ENCODE measurements at regions not wholly inside any gene's neighbourhood (a gene's known extent, or its start where the extent isn't known, plus 50 kb on each side); places are given as distances from the start of the nearest gene placed in this dataset.

DNA sequence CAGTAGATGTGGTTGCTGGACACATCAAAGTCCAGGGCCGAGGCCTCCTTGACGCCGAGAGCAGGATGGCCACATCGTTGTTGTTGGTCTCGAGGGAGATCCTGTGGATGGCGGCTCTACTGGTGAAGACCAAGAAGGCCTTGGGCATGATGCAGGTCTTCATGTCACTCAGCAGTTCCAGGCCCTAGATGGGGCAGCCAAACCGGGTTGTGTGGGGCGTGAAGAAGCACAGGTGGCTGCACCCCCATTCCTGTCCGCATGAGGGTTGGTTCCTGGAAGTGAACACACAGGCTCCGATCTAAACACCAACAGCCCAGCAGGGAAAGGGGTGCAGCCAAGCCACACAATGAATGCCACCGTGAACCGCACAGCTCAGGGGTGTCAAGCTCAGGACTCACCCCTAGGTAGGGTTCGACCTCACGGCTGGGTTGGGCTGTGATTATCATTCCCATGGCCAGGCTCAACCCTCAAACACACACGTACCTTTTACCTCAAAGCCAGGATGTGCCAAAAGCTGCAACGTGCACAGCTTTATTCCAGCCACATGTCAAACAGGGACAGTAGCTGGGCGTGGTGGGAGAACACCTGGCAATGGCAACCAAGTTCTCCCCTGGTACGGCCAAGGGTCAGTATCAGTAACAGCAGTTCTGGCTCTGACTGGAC lies 132.3 kb downstream of the CRYBB2 start:
- no peak for DNase-seq

DNA sequence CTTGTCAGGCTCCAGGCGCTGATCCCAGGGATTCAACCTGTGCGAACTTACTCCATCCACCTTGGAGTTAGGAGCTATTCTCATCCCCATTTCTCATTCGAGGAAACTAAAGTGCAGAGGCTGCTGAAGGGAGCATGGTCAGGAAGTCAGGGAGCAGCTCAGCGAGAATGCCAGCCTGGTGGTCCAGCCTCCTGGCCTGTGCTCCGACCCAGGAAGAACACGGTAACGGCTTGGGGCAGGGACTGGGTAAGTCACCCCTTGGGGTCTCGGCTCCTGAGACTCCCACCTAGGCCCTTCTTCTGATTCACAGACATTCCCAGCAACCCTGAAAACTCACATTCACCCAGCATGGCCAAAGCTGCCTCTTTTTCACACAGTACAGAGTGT lies 132.8 kb downstream of the CRYBB2 start:
- no peak for DNase-seq

DNA sequence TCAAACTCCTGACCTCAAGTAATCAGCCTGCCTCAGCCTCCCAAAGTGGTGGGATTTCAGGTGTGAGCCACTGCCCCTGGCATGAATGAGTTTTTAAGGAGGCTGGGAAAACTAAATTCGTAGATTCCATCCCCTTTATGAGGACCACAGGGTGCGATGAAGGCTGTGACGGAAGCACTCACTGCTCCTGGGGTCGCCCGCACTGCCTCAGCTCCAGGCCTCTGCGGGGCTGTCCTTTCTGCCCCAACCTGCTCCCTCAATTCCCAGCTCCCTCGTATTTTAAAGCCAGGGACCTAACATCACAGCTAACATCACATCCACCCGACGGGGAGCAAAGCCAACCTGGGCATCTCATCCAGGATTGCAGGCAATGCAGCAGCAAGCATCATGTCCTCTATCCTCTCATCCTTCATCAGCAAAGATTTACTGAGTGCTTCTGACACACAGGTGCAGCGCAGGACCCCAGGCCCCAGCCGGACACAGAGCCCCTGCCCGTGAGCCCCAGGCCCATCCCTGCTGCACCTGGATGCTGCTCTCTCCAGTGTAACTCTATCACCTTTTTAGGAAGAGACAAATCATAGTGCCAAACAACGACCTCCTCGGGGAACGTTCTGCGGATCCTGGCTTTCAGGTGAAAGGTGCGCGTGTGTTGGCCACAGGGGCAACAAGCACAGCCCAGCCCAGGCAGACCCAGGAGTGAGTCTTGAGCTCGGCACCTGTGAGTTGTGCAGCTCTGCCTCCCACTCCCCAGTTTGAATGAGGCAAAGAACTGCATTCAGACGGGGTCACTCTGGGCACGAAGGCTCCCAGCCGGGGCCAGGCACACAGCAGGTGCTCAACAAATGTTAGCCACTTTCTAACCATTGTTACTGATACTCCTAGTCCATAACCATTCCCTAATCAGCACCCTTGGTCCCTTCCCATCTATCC lies 134.3 kb downstream of the CRYBB2 start:
- no peak for DNase-seq

DNA sequence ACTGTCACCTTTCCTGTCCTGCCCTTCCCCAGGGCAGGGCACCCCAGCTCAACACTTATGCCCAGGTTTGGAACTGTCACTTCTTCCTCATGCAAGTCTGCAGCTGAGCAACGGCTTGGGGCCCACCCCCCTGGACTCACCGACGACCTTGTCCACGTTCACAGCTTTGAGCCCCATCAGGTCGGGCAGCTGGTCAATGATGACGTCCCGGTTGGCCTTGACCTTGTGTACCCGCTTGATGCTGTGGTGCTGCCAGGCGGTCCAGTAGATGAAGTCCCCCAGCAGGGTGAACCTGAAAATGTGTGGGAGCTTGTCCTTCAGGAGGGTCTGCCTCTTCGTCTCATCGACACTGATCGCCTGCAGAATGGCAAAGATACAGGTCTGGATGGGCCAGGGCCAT lies 135.0 kb downstream of the CRYBB2 start:
- no peak for DNase-seq

DNA sequence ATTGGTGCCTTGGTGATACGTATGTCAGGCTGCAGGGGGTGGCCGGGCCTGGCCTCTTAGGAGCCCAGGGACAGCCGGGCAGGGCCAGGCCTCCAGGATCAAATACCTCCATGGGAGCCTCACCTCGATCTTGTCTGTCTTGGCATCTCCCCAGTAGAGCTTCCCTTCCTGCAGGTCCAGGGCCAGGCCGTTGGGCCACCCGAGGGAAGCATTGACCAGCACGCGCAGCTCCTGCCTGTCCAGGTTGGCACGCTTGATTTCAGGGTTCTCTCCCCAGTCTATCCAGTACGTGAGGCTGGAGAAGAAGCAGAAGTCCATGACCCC lies 137.7 kb downstream of the CRYBB2 start:
- no peak for DNase-seq

DNA sequence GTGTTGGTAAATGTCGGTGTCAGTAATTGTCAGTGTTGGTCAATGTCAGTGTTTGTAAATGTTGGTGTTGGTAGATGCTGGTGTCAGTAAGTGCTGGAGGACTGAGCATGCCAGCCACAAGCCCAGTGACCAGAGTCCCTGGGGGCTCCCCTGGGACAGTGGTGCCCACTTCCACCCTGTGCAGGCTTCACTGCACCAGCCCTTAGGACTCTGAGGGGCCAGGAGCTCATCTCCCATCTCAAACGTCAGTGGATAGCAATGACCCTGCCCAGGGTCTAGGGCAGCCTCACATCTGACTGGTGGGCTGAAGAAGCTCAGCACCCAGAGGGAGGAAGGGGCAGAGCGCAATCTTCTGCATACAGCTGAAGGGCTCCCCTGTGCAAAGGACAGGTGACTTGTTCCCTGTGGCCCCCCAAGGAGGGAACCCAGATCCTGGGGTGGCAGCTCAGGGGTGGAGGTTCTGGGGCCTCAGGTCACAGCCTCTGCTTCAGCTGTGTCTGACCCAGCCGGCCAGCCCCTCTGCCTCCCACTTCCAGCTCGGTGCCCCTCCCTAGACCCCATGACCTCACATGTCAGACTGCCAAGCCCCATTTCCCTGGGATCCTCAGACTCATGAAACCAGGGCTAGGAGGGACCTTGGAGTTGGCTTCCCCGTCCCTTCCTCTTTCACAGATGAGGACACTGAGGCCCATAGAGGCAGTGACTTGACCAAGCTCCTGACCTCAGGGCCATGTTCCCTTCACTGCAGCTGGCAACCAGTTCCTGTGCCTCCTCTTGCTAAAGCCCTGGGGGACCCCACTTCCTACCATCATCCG lies 138.4 kb downstream of the CRYBB2 start:
- DNase-seq, result no peak

DNA sequence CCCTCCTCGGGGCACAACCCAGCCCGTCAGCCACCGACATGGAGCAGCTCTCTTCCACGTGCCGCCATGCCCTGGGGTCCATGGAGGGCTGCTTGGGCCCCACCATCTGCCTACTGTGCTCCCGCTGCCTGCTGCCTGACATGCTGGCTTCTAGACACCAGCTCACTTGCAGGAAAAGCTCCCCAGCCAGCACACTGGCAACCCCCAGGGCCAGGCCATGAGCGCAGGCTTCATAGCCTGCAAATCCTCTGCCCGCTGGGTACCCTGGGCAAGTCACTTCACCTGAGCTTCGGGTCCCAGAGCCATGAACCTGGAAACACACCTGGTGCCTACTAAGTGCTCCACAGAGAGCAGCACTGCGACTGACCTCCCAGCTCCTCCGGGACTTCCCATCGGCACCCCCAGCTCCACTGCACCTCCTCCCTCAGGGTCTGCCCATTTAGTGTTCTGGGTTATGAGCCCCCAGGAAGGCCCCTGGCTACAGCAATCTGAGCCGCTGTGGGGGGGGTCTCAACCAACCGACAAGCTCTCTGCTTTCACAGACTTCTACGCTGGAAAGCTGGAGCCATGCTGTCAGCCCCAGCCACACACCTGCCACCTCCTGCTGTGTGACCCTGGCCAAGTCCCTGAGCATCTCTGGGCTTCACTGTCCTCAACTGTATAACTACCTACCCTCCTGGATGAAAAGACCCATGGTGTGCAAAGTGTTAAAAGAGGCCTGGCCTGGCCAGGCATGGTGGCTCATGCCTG lies 139.2 kb downstream of the CRYBB2 start:
- DNase-seq, result no peak

DNA sequence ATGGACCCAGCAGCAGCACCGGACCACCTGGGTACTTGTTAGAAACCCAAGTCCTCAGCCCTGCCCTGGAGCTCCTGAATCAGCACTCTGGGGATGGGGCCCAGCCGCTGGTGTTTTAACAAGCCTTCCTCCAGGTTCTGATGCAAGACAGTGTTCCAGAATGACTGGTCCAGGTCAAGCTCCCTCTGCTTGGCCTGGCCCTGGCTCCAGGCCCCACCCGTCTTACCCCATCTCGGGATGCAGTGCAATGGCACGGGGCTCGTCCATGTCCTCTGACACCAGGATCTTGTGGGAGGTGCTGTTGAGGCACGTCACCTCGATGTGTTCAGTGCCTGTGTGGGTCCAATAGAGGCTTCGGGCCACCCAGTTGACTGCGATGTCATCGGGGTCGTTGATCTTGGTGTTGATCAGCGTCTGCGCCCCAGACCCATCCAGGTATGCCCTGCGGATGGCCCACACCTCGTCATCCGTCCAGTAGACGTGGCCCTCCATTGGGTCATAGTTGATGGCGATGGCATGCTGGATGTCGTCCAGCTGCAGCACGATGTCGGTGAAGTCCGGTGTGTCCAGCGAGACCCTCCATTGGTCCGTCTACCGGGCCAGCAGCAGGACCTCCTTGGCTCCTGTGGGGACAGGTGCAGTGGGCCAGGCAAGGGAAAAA lies 140.3 kb downstream of the CRYBB2 start:
- DNase-seq, result no peak

DNA sequence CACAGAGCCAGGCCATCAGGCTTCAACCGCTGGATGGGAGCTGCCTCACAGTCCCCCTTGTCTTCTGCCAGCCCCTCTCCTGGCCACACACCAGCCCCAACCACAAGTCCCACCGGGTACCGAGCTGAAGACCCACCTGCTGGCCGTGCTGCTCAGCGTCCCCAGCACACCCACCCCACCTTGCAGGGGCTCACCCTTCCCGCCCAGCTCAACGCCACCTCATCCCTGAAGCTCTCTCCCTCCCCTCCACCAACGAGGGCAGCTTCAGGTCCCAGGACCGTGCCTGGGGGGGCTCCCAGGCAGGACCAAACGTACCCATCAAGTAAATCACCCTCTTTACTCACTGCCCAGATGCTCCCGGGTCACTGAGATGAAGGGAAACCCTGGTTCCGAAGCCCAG lies 141.0 kb downstream of the CRYBB2 start:
- no peak for DNase-seq

DNA sequence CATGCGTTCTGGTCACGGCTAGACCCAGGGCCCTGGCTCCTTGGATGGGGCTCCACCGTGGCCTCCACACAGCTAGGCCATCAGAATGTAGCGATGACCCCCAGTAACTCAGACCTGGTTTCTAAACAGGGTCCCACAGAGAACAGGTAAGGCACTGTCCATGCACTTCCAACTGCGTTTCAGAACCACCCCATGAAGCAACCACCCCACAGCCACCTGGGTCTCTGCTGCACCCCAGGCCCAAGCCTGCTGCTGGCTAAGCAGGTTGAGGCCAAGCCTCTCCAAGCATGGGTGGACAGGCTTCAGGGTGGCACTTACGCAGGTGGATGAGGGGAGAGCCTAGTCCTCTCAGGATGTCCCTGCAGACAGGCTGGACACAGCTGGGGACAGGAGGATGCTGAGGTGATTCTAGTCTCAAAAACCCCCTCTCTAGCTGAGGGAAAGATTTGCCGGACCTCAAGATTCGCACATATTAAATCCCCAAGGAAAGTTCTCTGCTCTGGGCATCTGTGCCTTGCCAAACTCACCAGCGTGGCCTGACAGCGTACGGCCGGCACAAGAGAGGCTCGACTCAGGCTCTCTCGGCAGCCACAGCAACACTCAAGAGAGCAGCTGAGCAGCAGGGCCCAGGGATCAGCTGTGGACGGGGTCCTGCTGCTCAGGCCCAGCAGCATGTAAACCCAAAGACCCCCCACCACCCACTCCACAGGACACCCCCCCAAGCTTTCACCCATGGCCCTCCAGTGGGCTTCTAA lies 141.6 kb downstream of the CRYBB2 start:
- no peak for DNase-seq

DNA sequence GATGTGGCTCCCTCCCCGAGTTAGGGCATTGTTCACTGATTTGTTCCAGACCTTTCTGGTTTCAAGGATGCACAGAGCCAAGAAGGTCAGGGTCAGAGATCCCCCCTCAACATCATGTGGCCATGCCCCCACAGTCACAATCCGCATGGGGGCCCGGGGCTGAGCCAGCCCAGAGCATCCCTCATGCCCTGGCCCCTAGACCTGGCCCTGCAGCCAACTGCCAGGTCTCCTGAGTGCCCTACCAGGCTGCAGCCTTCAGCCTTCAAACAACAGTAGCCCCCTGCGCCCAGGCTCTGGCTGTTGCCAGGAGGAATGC lies 142.4 kb downstream of the CRYBB2 start:
- no peak for DNase-seq

DNA sequence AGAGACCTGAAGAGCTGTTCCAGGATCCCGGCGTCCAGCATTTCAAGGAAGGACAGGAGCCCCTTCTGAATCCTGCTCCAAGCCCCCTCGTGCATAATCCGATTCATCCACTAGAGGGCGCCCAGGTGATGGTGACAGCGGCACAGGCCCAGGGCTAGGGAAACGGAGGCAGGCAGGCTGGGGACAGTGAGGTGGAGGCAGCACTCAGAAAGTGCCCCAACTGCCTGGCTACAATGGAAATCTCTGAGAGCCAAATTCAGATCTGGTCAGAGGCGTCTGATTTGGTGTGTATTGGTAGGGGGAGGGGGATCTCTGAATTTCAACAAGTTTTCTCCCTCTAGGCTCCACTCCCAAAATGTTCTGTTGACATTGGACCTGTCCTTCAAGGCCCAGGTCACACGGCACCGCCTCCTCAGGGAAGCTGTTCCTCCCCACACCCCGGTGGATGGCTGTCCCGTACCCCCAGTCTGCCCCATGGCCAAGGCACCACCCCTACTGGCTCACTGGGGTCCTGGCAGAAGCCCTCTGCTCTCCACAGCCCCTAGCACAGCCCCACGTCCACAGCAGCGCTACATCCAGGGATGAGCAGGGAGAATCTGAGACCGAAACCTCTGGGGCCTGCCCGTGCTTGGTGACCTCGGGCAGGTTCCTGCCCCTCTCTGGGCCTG lies 142.9 kb downstream of the CRYBB2 start:
- DNase-seq, result peak; percentile 73

DNA sequence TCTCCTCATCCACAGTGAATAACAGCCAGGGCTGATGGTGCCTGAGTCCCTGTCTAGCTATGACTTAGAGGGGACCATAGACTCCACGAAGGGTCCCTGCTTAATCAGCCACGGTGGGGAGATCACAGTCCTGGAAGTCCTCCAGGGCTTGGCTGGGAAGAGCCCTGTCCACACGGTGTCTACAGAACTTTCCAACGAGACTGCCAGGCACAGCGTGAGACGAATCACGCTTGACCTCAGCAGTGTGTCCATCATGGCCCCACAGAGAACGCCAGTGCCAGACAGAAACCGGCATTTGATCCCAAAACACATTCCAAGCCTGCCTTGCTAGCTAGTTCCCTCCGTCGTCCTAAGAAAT lies 143.4 kb downstream of the CRYBB2 start:
- DNase-seq, result no peak

DNA sequence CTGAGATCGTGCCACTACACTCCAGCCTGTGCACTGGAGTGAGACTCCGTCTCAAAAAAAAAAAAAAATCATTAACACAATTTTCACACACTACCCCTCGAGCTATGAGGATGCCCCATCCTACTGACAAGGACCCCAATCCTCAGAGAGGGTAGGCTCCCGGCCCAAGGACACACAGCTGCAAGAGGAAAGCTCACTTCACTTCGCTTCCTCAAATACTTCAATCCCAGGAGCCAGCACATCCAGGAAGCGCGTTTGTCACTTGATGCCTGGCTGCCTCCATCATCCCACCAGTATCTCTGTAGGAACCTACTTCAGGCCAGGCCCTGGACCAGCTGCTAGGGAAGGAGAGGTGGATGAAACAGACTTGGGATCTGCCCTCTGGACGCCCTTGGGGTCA lies 144.0 kb downstream of the CRYBB2 start:
- no peak for DNase-seq

DNA sequence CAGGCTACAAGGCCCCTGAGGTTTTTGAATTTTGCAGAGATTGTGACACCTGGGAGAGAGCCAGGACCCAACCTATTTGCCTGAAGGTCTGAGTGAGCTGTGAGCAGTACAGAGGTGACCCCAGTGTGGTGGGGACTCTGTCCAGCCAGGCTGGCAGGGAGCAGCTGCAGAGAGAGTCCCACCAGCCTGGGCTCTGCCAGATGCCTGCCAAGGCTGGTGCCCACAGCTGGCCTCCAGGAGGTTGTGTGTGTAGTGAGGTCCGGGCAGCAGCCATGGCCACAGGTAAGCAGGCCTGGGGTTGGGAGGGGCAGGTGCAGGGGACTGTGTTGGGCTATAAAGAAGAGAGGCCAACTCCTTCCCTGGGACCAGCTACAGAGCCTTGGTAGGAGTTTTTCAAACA lies 144.8 kb downstream of the CRYBB2 start:
- no peak for DNase-seq

DNA sequence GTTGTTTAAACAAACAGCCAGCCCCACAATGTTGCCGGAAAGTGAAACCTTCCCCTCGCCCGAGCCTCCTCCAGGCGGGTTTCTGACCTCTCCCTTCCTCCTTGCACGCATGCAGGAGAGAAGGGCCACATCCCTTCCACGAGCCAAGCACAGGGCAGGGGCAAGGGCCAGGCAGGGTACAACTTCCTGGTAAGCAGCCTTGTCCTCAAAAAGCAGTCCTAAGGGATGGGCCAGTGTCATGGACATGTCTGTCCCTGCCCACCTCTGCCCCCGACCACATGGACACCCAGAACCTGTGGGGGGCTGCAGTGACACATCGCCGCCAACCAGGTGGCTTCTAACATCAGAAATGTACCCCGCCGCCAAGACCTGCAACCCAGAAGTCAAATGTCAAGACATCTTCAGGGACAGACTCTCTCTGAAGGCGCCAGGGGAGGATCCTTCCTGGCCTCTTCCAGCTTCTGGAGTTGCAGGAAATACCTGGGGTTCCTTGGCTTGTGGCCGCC lies 145.3 kb downstream of the CRYBB2 start:
- DNase-seq, result no peak

DNA sequence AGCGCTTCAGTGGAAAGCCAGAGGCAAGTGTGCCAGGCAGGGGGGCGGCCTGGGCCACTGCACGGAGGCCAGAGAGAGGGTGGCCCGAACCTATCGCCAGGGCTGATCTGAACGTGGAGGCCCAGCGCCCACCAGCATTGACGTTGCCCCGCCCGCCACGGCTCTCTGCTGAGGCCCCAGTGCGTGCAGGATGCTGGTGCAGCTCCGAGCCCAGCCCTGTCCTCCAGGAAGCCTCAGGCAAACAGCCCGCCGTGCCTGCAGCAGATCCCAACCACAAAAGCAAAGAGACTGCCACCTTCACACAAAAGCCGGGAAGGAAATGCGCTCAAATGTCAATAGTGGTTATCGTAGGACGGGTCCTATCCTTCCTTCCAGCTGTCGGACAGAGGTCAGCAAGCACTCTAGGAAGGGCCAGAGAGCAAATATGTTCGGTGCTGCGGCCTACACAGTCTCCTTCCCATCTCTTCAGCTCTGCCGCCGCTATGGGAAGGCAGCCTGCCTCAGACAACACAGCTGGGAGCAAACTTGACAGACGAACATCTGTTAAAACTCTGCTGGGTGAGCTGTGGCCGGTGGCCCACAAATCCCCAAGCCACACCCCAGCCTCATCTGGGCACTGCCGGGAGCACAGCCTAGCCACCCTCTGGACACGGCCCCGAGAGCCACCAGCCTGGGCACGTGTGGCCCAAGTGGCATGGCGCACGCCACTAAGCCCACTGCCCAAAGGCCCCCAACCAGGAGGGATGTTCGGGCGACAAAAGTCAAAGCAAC lies 146.2 kb downstream of the CRYBB2 start:
- no peak for DNase-seq

DNA sequence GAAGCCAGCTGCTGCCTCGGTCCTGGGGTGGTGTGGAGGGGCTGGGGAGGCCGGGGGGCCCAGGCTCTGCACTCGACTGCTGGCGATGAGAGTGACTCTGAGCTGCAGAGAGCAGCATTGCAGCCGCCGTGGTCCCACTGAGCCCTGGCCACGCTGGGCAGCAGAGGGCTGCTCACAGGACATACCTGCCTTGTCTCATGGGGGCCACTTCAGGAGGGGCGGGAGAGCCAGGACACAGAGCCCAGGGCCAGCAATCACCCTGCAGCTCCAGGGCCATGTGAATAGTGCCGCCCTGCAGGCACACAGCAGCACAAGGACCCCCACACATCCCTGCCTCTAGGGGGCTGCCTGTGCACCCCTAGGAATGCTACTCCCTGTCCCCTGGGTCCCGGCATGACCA lies 147.0 kb downstream of the CRYBB2 start:
- no peak for DNase-seq

DNA sequence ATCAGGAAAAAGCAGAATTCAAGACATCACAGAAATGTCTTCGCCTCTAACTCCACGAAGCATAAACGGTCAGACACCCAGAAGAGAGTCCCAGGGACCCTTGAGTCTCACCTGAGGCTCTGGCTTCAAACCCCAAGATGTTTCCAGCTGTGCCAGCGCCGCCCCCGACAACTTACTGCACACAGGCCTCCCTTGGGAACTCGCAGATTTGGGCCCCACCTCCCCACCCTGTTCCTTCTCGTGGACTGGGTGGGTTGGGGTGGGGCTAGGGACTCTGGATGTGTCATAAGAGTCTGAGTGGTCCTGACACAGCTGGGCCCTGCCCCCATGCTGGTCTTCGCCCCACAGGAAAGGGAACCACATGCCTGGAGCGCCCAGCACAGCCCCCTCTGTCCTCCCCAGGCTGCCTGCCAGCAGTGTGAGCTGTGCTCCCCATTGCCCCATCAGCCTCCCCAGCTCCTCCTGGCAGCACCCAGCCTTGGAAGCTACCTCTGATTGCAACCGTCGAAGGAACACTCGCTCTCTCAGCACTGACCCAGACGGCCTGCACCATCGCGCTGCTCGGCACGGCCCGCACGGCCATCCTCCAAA lies 147.5 kb downstream of the CRYBB2 start:
- DNase-seq, result no peak

DNA sequence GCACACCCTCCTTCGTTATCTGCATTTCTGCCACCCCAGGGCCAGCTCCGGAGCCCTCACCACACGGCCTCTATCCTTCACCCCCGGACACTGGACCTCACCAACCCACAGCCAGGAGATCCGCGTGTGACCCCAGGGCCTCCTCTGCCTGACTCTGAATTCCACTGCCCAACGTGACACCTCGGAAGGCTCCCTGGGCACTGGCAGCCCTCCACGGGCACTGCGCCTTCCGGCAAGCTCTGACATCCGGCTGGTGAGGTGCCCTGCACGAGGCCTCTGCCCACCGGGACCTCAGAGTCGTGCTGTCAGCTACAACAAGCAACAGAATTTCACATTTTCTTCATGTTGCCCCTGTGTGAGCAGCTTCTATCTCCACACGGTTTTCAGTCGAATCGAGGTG lies 148.3 kb downstream of the CRYBB2 start:
- DNase-seq, result no peak

Measured in activated CD4-positive, alpha-beta T cell treated with anti-CD3 and anti-CD28 coated beads, Interleukin-2, amount 50 U/mL, for 16 hours (primary cell).